ENCODE measurements at regions not wholly inside any gene's neighbourhood (a gene's known extent, or its start where the extent isn't known, plus 50 kb on each side); places are given as distances from the start of the nearest gene placed in this dataset.
"Not testable (repeated sequence)": the region's sequence is repeated elsewhere in the genome, so short reads cannot be mapped to it uniquely, and the experiment has no call there.

GRCh38 chr5:90320348-90320747 lies 89.2 kb downstream of the CETN3 start:
- TF ChIP-seq CTCF, POLR2AphosphoS5 (IDR thresholded peaks at IDR 0.05): not testable (repeated sequence)
